Spleen (tissue), 7 donors: ENCODE measurements at regions not wholly inside any gene's neighbourhood (a gene's known extent, or its start where the extent isn't known, plus 50 kb on each side); places are given as distances from the start of the nearest gene placed in this dataset.

Experiments
- CTCF ChIP-seq, 11 experiments: fragments of 200-600 bp in 7 of 11; fragments of 450-650 bp in 4 of 11; sonication (generic) in 4 of 11; IDR thresholded peaks in 8 of 11; conservative IDR thresholded peaks in 3 of 11; 1 replicate in 7 of 11; 2 replicates in 4 of 11; pipeline versions ENCODE4 v1.4.0 to v1.8.0; 2016 to 2021; ENCODE audit warnings: antibody characterized with exemption in 11 of 11, inconsistent platforms in 4 of 11, mild to moderate bottlenecking in 1 of 11
- POLR2A ChIP-seq, 3 donors: fragments of 450-650 bp; IDR thresholded peaks; one replicate each; pipeline ENCODE4 v1.5.1; 2017; ENCODE audit warnings: antibody characterized with exemption in 3 of 3, mild to moderate bottlenecking in 1 of 3
- POLR2AphosphoS5 ChIP-seq, 3 donors: sonication (generic); formaldehyde crosslinking; IDR thresholded peaks; one replicate each; pipeline ENCODE4 v1.5.1; 2017; ENCODE audit warnings: antibody characterized with exemption in 3 of 3
- donor health status: DM: no; HTN: no; CAD: no; lungs with moderate emphysema.
- donor health status: DM: no; HTN: no; CAD: no.
- donor health status: DM: no; HTN: no; CAD: no.

- TF ChIP-seq CTCF (IDR thresholded peaks at IDR 0.05 in 8 of 11, conservative IDR thresholded peaks at IDR 0.05 in 3 of 11) (no peak), POLR2A (IDR thresholded peaks at IDR 0.05) (no peak), POLR2AphosphoS5 (IDR thresholded peaks at IDR 0.05) (no peak)
Measured at GRCh38 chr2:48257456-48257855, 57.0 kb upstream of the FOXN2 start.
